ENCODE measurements at regions not wholly inside any gene's neighbourhood (a gene's known extent, or its start where the extent isn't known, plus 50 kb on each side); places are given as distances from the start of the nearest gene placed in this dataset.
"Not testable (repeated sequence)": the region's sequence is repeated elsewhere in the genome, so short reads cannot be mapped to it uniquely, and the experiment has no call there.

DNA sequence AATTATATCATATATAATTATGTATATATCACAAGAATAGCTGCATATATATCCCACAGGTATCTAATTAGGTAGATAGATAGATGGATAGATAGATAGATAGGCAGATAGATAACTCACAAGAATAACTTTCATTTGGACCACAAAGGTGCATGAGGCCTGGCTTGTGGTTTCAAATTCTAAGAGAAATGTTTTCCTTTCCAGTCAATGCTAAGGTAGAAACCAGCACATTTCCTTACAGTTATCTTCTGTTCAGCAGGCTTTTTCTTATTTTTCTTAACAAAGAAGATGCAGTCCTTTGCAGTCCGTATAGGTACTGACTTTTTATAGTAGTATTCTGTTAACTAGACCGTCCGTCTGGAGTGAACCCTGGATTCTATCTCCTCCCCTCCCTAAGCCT, 152.9 kb upstream of the ANKFN1 start:
- DNase-seq (ENCODE audit: low read depth in 4 of 4, low spot score in 3 of 4), result no peak

DNA sequence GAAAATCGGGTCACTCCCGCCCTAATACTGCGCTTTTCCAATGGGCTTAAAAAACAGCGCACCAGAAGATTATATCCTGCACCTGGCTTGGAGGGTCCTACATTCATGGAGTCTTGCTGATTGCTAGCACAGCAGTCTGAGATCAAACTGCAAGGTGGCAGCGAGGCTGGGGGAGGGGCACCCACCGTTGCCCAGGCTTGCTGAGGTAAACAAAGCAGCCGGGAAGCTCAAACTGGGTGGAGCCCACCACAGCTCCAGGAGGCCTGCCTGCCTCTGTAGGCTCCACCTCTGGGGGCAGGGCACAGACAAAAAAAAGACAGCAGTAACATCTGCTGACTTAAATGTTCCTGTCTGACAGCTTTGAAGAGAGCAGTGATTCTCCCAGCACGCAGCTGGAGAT, 150.6 kb upstream of the ANKFN1 start:
- not testable (repeated sequence) for DNase-seq (ENCODE audit: low read depth in 4 of 4, low spot score in 3 of 4)

DNA sequence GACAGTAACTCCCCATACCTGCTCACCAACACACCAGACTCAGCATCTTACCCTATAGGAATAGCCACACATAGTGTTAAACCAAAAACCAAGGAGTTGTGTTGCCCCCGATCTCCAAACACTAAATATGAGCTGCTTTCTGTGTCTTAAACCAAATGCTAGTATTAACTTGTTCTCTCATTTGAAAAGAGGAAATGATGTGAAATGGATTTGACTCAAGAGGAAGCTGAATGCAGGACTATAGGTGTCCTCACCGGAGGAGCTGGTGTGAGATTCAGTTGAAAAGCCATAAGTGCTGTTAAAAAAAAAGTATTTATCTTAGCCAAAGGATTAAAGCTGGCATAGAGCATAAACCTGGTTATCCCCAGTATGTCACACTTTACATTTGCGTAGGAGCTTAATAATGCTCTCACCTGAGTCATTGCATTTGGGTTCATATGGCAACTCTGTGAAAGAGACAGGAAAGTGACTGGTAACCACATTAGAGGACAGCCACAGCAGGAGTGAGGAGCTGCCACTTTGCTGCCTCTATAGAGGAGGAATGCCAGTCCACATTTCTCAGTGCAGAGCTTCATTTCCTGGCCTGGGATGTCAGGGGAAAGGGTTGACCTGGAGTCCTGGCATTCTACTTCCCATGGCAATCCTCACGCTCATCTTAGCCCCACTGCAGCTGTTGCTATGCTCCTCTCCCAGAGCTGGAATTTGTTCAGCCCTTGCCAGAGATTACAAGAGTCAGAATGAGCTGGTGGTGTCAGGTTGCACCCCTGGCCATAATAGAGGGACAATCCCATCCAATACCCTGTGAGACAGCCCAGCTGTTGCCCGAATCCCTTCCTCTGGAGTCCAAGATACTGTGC, 143.3 kb upstream of the ANKFN1 start:
- DNase-seq (ENCODE audit: low read depth in 4 of 4, low spot score in 3 of 4), result peak in 3 of 4 donors; percentile 18 to 35 (median 34)

DNA sequence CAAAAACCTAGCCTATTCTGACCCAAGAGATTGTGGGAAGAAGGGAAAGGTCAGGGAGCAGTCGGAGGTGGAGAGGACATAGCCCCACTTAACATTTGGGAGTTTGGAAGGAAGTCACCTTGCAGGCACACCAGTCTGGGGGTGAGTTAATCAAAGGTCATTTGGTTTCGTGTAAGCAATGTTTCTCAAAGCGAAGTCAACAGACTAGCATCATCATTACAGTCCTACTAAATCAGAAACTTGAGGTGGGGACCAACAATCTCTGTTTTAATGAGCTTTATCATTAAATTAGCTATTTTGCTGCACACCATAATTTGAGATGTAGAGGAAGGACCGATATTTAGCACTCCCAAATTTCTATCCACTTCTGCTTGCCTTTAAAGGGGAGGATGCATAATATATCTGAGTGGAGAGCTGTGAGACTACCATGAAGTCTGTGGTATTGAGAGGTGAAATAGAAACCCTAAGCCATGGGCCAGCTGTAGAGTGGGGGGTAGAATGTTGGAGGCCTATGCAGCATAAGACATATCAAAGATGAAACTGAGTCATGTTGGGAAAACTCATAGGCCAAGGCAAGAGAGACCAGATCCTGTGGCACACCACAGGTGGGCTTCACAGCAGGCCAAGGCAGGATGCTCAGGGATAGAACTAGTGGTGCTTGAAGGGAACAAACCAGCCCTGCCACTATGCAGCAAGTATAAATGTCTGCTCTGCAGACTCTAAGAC, 141.7 kb upstream of the ANKFN1 start:
- DNase-seq (ENCODE audit: low read depth in 4 of 4, low spot score in 3 of 4), result no peak

DNA sequence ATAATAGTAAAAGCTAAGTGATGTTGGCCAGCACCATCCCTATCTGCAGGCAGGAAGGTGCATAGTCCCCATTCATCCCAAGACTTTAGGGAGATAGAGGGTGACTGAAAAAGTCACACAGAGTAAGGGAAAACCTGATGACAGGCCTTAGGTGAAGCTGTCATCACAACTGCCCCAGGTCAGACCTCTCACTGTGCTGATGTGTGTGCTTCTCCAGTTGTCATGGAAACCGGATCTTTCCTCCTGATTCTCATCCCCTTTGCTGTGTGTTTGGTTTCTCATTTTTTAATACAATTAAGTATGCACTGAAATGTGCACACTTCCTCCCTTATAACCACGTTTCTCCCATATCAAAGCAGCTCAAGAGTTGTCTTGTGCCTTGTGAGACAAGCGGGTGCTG, 135.1 kb upstream of the ANKFN1 start:
- DNase-seq (ENCODE audit: low read depth in 4 of 4, low spot score in 3 of 4), result no peak

DNA sequence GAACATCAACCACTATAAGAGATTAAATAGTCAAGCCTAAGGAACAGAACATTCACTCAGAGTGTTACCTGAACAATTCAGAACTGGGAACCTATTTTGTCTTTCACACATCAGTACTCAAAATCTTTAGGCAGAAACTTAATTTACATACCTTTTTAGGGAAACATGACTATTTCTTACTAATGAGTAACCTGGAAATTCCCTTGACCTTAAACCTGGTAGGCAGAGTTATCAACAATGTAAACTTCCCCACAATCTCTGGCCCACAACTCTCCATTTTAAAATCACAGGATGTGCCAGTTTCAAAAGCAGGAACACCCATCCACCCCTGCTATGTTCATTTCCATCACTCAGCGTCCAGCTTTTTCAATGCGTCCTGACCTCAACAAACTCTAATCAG, 132.9 kb upstream of the ANKFN1 start:
- no peak for DNase-seq (ENCODE audit: low read depth in 4 of 4, low spot score in 3 of 4)

DNA sequence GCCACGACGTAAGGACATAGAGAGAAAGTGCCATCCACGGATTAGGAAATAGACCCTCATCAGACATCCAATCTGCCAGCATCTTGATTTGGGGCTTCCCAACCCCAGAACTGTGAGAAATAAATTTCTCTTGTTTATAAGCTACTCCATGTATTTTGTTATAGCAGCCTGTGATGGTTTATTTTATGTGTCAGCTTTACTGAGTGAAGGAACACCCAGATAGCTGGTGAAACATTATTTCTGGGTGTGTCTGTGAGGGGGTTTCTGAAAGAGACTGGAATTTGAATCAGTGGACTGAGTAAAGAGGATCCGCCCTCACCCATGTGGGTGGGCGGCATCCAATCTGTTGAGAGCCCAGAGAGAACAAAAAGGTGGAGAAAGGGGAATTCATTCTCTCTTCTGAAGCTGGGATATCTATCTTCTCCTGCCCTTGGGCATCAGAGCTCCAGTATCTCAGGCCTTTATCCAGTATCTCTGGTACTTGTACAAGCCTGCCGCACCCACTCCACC, 131.5 kb upstream of the ANKFN1 start:
- no peak for DNase-seq (ENCODE audit: low read depth in 4 of 4, low spot score in 3 of 4)

DNA sequence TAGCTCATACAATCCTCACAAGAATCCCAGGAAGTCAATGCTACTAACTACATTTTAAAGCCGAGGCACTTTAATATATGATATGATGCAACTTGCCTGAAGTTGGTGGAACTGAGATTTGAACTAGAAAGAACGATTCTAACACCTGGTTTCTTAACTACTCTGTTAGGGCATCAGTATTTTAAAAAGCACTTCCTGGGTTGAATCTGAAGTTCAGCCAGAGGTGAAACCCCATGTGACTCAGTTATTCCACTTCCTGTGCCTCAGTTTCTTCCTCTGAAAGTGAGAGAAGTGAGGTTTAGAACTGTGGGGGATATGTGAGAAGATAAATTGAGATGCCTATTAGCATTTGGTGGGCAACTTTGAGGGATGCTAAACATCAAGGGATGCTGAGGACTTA, 129.4 kb upstream of the ANKFN1 start:
- DNase-seq (ENCODE audit: low read depth in 4 of 4, low spot score in 3 of 4), result no peak

DNA sequence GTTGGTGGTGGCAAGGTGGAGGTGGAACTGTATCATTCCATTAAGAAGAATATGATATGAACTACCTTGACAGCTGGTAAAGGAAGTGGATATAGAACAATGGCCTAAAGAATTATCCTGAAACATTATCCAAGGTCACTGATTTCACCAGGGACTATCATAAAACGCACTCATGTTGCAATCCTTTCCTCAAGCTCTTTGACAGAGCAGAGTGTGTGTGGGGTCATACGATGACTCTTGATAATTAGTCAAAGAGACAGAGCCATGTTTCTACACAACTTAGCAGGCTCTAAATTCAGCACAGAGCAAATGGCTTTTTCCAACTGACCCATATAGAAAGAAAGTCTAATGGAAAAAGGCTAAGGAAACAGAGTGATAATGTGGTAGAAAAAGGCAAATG, 126.4 kb upstream of the ANKFN1 start:
- no peak for DNase-seq (ENCODE audit: low read depth in 4 of 4, low spot score in 3 of 4)

DNA sequence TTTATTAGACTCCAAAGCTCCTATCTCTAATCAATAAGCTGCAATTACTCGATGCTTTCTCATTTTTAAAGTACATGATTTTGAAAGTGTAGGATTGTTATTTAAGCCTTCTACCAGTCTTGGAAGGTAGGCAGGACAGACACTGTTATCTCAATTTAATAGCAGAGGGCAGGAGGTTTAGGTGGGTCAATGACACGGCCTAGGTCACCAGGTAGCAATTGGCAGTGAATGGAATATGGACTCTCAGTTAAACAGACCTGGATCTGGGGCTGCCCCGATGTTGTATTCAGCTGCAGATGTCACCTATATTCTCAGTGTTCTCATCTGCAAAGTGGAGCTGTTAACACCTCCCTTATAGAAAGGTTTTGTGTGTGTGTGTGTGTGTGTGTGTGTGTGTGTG, 124.4 kb upstream of the ANKFN1 start:
- DNase-seq (ENCODE audit: low read depth in 4 of 4, low spot score in 3 of 4), result no peak

DNA sequence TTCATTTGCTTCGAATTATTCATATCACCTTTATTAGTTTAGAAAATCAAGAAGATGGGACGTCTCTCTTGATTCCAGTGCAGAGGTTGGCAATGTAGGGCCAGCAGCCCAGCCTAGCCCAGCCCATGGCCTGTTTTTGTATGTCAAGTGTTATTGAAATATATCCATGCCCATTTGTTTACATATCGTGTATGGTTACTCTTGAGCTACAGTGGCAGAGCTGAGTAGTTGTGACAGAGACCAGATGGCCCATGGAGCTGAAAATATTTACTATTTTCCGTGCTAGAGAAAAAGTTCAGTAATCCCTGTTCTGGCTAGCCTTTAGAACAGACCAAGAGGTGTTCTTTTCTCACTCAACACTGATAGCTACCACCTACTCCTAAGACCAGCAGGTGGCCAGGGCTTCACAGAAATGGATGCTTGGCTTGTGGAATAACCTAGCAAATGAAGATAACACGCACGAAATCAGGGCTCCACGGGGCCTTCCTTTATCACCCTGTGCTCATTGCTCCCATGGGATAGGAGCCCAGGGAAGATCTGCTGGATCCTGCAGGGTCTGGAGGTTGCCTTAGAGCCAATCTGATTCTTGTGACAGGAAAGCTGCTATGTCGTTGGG, 123.2 kb upstream of the ANKFN1 start:
- DNase-seq (ENCODE audit: low read depth in 4 of 4, low spot score in 3 of 4), result no peak

DNA sequence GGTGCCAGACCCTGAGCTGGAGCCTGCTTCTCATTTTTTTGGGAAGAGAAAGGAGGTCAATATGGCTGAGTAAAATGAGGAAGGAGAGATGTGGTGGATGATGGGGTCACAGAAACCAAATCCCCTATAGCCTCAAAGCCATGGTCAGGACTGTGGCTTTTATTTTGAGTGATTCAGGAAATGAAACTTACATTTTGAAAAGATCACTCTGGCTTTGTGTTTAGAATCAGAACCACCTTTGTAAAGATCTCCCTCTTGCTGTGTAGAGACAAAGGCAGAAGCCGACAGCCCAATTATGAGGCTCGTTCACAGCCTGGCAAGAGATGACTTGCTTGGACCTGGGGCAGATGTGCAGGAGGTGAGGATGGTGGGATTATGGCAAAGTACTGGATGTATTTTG, 121.6 kb upstream of the ANKFN1 start:
- no peak for DNase-seq (ENCODE audit: low read depth in 4 of 4, low spot score in 3 of 4)

DNA sequence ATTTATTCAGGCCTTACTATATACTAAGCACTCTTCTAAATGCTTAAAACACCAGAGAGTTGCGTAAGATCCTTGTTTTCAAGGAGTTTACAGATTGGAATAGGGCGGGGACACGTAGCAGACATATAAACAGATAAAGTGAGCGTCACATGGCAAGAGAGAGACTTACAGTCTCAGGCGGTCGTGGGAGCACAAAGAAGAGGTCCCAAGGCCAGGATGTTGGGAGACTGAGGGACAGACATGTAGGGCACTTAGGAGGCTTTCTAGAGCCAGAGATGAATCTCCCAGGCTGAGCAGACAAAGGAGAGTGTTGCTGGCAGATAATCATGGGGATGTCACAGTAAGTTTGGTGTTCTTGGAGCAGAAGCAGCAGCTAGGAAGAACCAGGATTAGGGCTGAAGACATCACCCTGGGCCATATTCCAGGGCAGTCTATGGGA, 119.1 kb upstream of the ANKFN1 start:
- DNase-seq (ENCODE audit: low read depth in 4 of 4, low spot score in 3 of 4), result no peak

DNA sequence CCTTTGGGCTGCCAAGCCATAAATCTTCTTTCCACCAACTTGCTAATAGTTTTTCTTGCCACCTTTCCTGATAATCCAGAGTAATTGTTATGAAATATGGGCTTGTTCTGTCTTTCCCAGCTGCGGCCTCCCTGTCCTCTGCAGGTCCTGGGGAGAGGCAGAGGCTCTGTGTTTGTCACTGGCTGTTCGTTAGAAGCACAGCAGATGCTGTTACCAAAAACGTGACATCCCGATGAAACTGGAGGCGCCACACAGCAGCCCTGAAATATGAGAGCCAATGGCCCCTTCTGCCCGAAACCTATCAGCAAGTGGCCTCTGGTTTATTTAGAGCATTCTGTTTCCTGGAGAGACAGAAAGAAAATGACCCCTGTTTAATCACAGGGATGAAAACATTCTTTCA, 115.1 kb upstream of the ANKFN1 start:
- DNase-seq (ENCODE audit: low read depth in 4 of 4, low spot score in 3 of 4), result no peak

DNA sequence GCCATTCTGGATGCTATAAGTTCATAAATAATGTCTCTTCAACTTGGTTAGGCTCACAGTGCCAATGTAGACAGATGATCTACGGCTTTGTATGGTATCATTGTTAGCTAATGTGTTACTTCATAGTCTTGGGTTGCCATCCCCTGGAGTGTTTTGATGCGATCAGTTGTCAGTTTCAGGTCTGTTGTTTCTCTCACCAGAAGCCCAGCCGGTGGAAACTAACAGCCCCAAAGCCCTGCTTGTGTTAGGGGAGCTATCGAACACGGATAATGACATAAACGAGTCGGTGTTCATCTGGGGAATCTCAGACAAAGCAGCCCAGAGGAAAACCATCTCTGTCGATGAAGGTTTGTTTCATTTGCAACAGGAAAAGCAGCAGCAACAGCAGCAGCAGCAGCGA, 107.4 kb upstream of the ANKFN1 start:
- no peak for DNase-seq (ENCODE audit: low read depth in 4 of 4, low spot score in 3 of 4)

DNA sequence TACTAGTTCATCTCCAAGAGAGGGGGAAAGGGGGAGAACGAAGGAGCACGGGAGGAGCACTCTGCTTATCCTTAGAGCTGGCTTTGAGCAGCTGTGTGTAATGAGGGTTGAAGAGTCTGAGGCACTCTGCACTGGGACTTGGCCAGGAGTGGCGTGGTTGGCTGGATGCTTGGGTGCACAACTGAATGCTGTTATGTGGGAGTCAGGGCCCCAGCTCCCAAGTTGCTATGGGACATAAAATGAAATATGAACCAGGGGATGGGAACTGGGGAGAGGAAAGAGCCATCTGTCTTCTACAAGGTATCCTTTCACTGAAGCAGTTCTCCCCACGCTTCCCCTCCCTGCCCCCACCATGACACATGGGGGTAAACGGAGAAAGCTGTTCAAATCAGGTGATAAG, 105.9 kb upstream of the ANKFN1 start:
- peak in 3 of 4 donors; percentile 23 to 44 (median 40) for DNase-seq (ENCODE audit: low read depth in 4 of 4, low spot score in 3 of 4)

DNA sequence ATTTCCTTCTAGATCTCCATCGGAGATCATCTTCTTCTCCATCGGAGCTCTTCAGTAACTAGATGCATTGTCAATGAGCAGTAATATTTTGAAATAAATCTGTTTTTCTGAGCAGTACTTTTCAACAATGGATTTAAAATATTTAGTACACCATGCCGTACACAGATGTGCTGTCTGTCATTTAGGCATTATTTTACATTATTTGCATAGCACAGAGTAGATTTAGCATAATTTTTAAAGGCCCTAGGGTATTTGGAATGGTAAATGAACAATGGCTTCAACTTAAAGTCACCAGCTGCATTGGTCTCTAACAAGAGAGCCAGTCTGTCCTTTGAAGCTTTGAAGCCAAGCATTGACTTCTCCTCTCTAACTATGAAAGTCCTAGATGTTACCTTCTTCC, 95.4 kb upstream of the ANKFN1 start:
- DNase-seq (ENCODE audit: low read depth in 4 of 4, low spot score in 3 of 4), result no peak

DNA sequence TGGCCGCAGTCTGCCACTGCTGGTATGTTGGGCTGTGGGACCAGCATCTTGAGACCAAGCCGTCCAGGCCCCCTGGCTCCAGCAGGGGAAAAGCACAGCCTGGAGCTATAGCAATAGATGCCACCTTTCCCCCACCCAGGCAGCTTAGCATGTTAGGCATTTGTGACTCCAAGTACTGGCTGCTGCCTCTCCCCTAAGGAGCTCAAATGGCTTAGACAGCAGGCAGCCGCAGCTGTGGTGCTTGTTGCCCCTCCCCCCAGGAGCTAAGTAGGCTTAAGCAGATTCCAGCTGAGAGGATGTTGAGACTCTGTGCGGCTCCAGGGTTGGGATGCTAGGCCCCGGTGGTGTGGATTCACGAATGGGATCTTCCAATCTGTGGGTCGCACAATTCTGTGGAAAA, 88.8 kb upstream of the ANKFN1 start:
- no peak for DNase-seq (ENCODE audit: low read depth in 4 of 4, low spot score in 3 of 4)

DNA sequence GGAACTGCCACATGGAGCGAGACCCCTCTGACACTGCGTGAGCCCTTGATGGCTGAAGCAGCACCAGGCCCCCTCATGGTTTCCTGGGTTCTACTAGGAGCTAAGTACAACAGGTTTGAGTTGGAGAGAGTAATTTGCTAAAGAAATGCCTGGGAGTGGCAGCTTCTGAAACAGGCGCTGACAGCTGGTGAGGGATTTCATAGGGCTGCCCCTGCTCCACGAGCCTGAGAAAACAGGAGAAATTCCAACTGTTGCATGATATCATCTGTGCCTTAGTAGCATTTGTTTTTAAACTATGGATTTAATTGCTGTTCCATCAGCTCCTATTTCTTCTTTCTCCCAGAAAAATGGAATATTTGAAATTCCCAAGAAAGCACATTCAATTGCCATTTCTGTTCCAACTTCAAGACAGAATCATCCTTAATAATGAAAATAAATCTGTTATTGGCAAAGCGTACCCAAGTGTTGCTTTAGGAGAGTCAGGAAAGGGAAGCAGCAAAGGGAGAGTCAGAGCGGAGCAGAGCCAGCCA, 78.8 kb upstream of the ANKFN1 start:
- no peak for DNase-seq (ENCODE audit: low read depth in 4 of 4, low spot score in 3 of 4)

DNA sequence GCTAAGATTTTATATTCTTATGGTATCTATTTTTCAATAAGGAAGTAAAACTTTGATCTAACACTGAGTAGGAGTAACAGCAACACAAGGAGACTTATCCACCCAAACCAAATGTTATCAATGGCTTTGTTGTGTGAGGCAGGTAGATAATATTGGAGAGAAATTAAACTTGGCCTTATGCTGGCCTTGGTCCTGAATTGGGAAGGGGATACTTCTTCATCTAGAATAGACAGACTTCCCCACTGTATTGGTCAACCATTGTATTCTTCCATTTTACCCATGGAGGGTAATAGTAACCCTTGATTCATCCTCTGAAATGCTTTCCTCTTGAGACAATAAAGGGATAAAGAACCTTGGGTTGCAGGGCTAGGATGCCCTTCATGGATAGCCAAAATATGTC, 76.3 kb upstream of the ANKFN1 start:
- DNase-seq (ENCODE audit: low read depth in 4 of 4, low spot score in 3 of 4), result no peak

DNA sequence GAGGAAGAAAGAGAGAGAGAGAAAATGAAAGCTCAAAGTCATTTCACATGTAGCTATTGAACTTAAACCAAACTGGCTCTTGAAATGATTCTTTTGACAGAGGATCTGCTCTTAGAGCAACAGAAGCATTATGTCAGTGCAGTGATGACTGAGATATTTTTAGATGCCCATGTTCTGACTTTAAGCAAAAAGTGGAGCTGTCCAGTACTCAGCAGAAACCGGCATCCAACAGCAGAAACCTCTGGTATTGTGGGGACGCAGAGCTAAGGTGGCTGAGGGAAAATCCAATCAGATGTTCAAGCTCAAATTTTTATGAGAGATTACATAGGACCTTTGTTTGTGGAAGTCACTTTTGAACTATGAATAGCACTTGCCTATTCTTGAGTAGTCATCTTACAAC, 69.8 kb upstream of the ANKFN1 start:
- DNase-seq (ENCODE audit: low read depth in 4 of 4, low spot score in 3 of 4), result no peak
